Neural progenitor cell (in vitro differentiated cells): ENCODE measurements at regions not wholly inside any gene's neighbourhood (a gene's known extent, or its start where the extent isn't known, plus 50 kb on each side); places are given as distances from the start of the nearest gene placed in this dataset.

Source experiments
- DNase-seq: peaks from one replicate; pipeline ENCODE4 v3.0.0-alpha.2; 2016; ENCODE audit warnings: low spot score
- H2AFZ ChIP-seq: fragments of 200-600 bp; sonication (generic); replicated peaks from 2 replicates; pipeline ENCODE4 v1.6.1; 2016; ENCODE audit warnings: antibody characterized with exemption
- H3F3A ChIP-seq: fragments of 200-600 bp; sonication (generic); 2 replicates; pipeline ENCODE4 v1.6.1; 2016; ENCODE audit warnings: antibody characterized with exemption, low read depth
- H3K27ac ChIP-seq: fragments of 200-600 bp; sonication (generic); 2 replicates; pipeline ENCODE4 v1.5.1; 2016; ENCODE audit warnings: mild to moderate bottlenecking
- H3K27me3 ChIP-seq: fragments of 200-600 bp; sonication (generic); 2 replicates; pipeline ENCODE4 v1.6.1; 2016; ENCODE audit warnings: mild to moderate bottlenecking, moderate library complexity
- H3K36me3 ChIP-seq: fragments of 200-600 bp; sonication (generic); 2 replicates; pipeline ENCODE4 v1.5.1; 2016
- H3K4me1 ChIP-seq: fragments of 200-600 bp; sonication (generic); 2 replicates; pipeline ENCODE4 v1.6.1; 2016; ENCODE audit warnings: mixed run types
- H3K4me2 ChIP-seq: fragments of 200-600 bp; sonication (generic); 2 replicates; pipeline ENCODE4 v1.6.1; 2016
- H3K4me3 ChIP-seq: fragments of 200-600 bp; sonication (generic); 2 replicates; pipeline ENCODE4 v1.5.1; 2016
- H3K79me2 ChIP-seq: fragments of 200-600 bp; sonication (generic); 2 replicates; pipeline ENCODE4 v1.6.1; 2016; ENCODE audit warnings: low read depth
- H3K9ac ChIP-seq: fragments of 200-600 bp; sonication (generic); 2 replicates; pipeline ENCODE4 v1.6.1; 2016
- H3K9me3 ChIP-seq: fragments of 200-600 bp; sonication (generic); 2 replicates; pipeline ENCODE4 v1.5.1; 2016; ENCODE audit warnings: low read depth
- H4K20me1 ChIP-seq: fragments of 200-600 bp; sonication (generic); 2 replicates; pipeline ENCODE4 v1.6.1; 2016; ENCODE audit warnings: low read depth
- H3K27ac Mint-ChIP-seq: 3 replicates; pipeline ENCODE4 v1.8.0; 2021; ENCODE audit warnings: mixed read lengths
- H3K27me3 Mint-ChIP-seq: 2 replicates; pipeline ENCODE4 v1.8.0; 2022; ENCODE audit warnings: low read depth, mild to moderate bottlenecking, inconsistent platforms, moderate library complexity, mixed read lengths; ENCODE audit not compliant: insufficient read depth
- H3K36me3 Mint-ChIP-seq: 3 replicates; pipeline ENCODE4 v1.8.0; 2021; ENCODE audit warnings: mixed read lengths
- H3K4me1 Mint-ChIP-seq: 3 replicates; pipeline ENCODE4 v1.8.0; 2021; ENCODE audit warnings: mixed read lengths
- H3K4me3 Mint-ChIP-seq: 3 replicates; pipeline ENCODE4 v1.8.0; 2021; ENCODE audit warnings: mild to moderate bottlenecking, moderate library complexity, mixed read lengths
- H3K9me3 Mint-ChIP-seq: 3 replicates; pipeline ENCODE4 v1.8.0; 2020; ENCODE audit warnings: mixed read lengths
- CTCF ChIP-seq: fragments of 200-600 bp; sonication (generic); IDR thresholded peaks from 2 replicates; pipeline ENCODE4 v1.5.1; 2017; ENCODE audit warnings: antibody characterized with exemption, mild to moderate bottlenecking
- EZH2 ChIP-seq: fragments of 200-600 bp; sonication (generic); IDR thresholded peaks from 2 replicates; pipeline ENCODE4 v1.6.1; 2017; ENCODE audit warnings: antibody characterized with exemption, mild to moderate bottlenecking, moderate library complexity
- EZH2phosphoT487 ChIP-seq: fragments of 200-600 bp; sonication (generic); IDR thresholded peaks from 2 replicates; pipeline ENCODE4 v1.6.1; 2017; ENCODE audit warnings: antibody characterized with exemption

GRCh38 chr1:63128556-63128955 is 193.8 kb upstream of the FOXD3 start:
- H3K27me3 ChIP-seq: no peaks in the 10 kb centered on the region
- H3K4me3 ChIP-seq: no peak overlapping the region
- H3K79me2 ChIP-seq: no peaks in the 10 kb centered on the region
- Mint-ChIP-seq H3K36me3 (no peaks in the 10 kb centered on the region), H3K4me3 (no peak overlapping the region), H3K4me1 (no peaks in the 10 kb centered on the region), H3K27ac (no peak overlapping the region), H3K9me3 (no peaks in the 10 kb centered on the region), H3K27me3 (peaks cover 21% of the 10 kb centered on the region)
- no peak for TF ChIP-seq EZH2phosphoT487
- no peak for TF ChIP-seq EZH2
- no peak for TF ChIP-seq CTCF
- H3F3A ChIP-seq: no peaks in the 10 kb centered on the region
- H3K36me3 ChIP-seq: no peaks in the 10 kb centered on the region
- DNase-seq: no peak
- H3K4me2 ChIP-seq: no peak overlapping the region
- H3K27ac ChIP-seq: no peak overlapping the region
- H3K9ac ChIP-seq: no peak overlapping the region
- H3K4me1 ChIP-seq: no peaks in the 10 kb centered on the region
- no peaks in the 10 kb centered on the region for H3K9me3 ChIP-seq
- H2AFZ ChIP-seq: no peak overlapping the region
- no peaks in the 10 kb centered on the region for H4K20me1 ChIP-seq

DNA sequence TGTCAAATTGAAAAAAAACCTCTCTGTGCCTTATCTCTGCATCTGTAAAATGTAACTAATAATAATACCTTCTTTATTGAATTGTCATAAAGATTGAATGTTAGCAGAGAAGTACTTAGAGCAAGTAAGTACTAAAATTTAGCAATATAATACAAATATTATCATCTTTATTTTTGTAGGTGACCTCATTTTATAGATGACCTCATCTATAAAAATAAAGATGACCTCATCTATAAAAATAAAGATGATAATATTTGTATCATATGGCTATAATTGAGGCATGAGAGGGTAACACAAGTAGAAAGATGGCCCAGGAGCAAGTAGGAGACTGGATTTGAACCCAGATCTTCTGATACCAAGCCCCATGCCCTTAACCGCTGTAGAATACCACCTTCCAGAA is 193.2 kb upstream of the FOXD3 start:
- Mint-ChIP-seq H3K9me3 (no peaks in the 10 kb centered on the region), H3K4me3 (no peak overlapping the region), H3K27me3 (peaks cover 21% of the 10 kb centered on the region), H3K36me3 (no peaks in the 10 kb centered on the region), H3K4me1 (no peaks in the 10 kb centered on the region), H3K27ac (no peak overlapping the region)
- TF ChIP-seq CTCF (no peak), EZH2 (no peak), EZH2phosphoT487 (no peak)
- H3K9ac ChIP-seq: no peak overlapping the region
- no peak overlapping the region for H3K4me3 ChIP-seq
- H3K4me2 ChIP-seq: no peak overlapping the region
- H3K79me2 ChIP-seq: no peaks in the 10 kb centered on the region
- no peaks in the 10 kb centered on the region for H3F3A ChIP-seq
- H3K36me3 ChIP-seq: no peaks in the 10 kb centered on the region
- no peaks in the 10 kb centered on the region for H3K4me1 ChIP-seq
- H4K20me1 ChIP-seq: no peaks in the 10 kb centered on the region
- no peaks in the 10 kb centered on the region for H3K27me3 ChIP-seq
- no peak for DNase-seq
- no peak overlapping the region for H2AFZ ChIP-seq
- H3K9me3 ChIP-seq: no peaks in the 10 kb centered on the region
- no peak overlapping the region for H3K27ac ChIP-seq

GRCh38 chr1:63129855-63130254 is 192.5 kb upstream of the FOXD3 start:
- H3K27me3 Mint-ChIP-seq: peaks cover 26% of the 10 kb centered on the region
- no peaks in the 10 kb centered on the region for H3F3A ChIP-seq
- no peak overlapping the region for H3K4me3 Mint-ChIP-seq
- no peak overlapping the region for H3K4me3 ChIP-seq
- H3K9me3 ChIP-seq: no peaks in the 10 kb centered on the region
- TF ChIP-seq EZH2phosphoT487 (no peak), EZH2 (no peak), CTCF (no peak)
- no peak overlapping the region for H3K4me2 ChIP-seq
- H2AFZ ChIP-seq: no peak overlapping the region
- no peaks in the 10 kb centered on the region for H3K79me2 ChIP-seq
- no peak for DNase-seq
- no peak overlapping the region for H3K9ac ChIP-seq
- no peak overlapping the region for H3K27ac Mint-ChIP-seq
- H3K27ac ChIP-seq: no peak overlapping the region
- H3K9me3 Mint-ChIP-seq: no peaks in the 10 kb centered on the region
- no peaks in the 10 kb centered on the region for H3K4me1 ChIP-seq
- no peaks in the 10 kb centered on the region for H4K20me1 ChIP-seq
- no peaks in the 10 kb centered on the region for H3K36me3 Mint-ChIP-seq
- peaks cover 2% of the 10 kb centered on the region for H3K4me1 Mint-ChIP-seq
- H3K36me3 ChIP-seq: no peaks in the 10 kb centered on the region
- H3K27me3 ChIP-seq: no peaks in the 10 kb centered on the region
